Thoracic aorta (tissue), 2 donors: ENCODE measurements at regions not wholly inside any gene's neighbourhood (a gene's known extent, or its start where the extent isn't known, plus 50 kb on each side); places are given as distances from the start of the nearest gene placed in this dataset.

ENCODE experiments used
- ATAC-seq: fragments of 150-250 bp; one replicate; pipeline ENCODE4 v1.8.0; 2017; ENCODE audit warnings: low read depth; ENCODE audit not compliant: insufficient number of reproducible peaks, low FRiP score
- DNase-seq: peaks from one replicate; pipeline ENCODE4 v3.0.0-alpha.2; 2020; ENCODE audit warnings: low spot score
- H3K27ac ChIP-seq, 2 donors: fragments of 200-600 bp; sonication (generic); 1 replicate in 1 of 2; 2 replicates in 1 of 2; pipeline ENCODE4 v1.5.1; 2016; ENCODE audit warnings: mild to moderate bottlenecking in 2 of 2, moderate library complexity in 2 of 2
- H3K27me3 ChIP-seq: fragments of 200-600 bp; sonication (generic); replicated peaks from 2 replicates; pipeline ENCODE4 v1.6.0; 2016; ENCODE audit warnings: mild to moderate bottlenecking; ENCODE audit not compliant: insufficient read depth
- H3K36me3 ChIP-seq: fragments of 200-600 bp; sonication (generic); one replicate; pipeline ENCODE4 v1.5.1; 2016
- H3K4me1 ChIP-seq, 2 donors: fragments of 200-600 bp; sonication (generic); 1 replicate in 1 of 2; 2 replicates in 1 of 2; pipeline versions ENCODE4 v1.5.1 to v1.6.0; 2016; ENCODE audit warnings: low read depth in 2 of 2, mild to moderate bottlenecking in 1 of 2; ENCODE audit not compliant: control insufficient read depth in 1 of 2
- H3K4me3 ChIP-seq: fragments of 200-600 bp; sonication (generic); 2 replicates; pipeline ENCODE4 v1.5.1; 2016; ENCODE audit warnings: mild to moderate bottlenecking
- H3K9me3 ChIP-seq: fragments of 200-600 bp; sonication (generic); 2 replicates; pipeline ENCODE4 v1.5.1; 2016
- TF ChIP-seq, protein P1 (sequence below): fragments of 200-600 bp; sonication (generic); IDR thresholded peaks from one replicate; pipeline ENCODE4 v1.5.1; 2019; ENCODE audit warnings: antibody characterized with exemption

DNA sequence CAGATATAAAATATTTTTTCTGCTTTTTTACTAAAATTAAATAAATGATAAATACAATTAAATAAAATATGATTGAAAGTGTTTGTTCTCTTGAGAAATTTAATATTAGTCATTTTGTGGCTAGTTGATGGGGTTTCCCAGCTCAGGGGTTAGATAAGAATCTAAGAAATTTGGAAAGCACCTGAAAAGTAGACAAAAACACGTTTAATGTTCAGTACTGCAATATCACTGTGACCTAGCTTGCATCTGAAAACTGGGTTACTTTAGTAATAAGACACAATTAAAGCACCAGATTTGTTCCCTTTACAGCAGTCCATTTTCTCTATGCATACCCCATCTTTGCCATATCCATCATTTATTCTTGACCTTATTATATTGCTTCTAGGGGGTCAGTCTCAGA is 1454.8 kb upstream of the SPRY2 start:
- H3K4me1 ChIP-seq = no peaks in the 10 kb centered on the region
- DNase-seq (no peak), ATAC-seq (no peak)
- TF ChIP-seq, protein P1, sequence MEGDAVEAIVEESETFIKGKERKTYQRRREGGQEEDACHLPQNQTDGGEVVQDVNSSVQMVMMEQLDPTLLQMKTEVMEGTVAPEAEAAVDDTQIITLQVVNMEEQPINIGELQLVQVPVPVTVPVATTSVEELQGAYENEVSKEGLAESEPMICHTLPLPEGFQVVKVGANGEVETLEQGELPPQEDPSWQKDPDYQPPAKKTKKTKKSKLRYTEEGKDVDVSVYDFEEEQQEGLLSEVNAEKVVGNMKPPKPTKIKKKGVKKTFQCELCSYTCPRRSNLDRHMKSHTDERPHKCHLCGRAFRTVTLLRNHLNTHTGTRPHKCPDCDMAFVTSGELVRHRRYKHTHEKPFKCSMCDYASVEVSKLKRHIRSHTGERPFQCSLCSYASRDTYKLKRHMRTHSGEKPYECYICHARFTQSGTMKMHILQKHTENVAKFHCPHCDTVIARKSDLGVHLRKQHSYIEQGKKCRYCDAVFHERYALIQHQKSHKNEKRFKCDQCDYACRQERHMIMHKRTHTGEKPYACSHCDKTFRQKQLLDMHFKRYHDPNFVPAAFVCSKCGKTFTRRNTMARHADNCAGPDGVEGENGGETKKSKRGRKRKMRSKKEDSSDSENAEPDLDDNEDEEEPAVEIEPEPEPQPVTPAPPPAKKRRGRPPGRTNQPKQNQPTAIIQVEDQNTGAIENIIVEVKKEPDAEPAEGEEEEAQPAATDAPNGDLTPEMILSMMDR = no peak
- H3K27ac ChIP-seq = no peak overlapping the region
- no peaks in the 10 kb centered on the region for H3K9me3 ChIP-seq
- no peaks in the 10 kb centered on the region for H3K36me3 ChIP-seq
- no peak overlapping the region for H3K4me3 ChIP-seq
- no peaks in the 10 kb centered on the region for H3K27me3 ChIP-seq

DNA sequence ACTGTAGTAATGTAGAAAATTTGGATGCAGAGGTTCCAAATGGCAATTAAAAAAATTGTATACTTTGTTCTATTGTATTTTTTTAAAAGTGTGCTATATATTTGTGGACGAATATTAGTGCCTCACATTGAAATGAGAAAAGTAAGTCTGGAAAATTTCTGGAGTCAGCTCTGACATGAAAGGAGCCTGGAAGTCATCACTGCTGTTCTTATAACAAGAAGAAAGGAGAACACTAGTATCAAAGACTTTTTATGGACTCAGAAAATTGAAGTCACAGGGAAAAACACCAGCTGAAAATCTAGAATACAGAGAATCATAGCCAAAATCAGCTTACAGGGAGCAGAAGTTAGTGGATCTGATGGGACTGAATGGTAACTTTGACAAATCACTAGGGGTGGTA is 1450.7 kb upstream of the SPRY2 start:
- H3K27me3 ChIP-seq = no peaks in the 10 kb centered on the region
- H3K36me3 ChIP-seq = no peaks in the 10 kb centered on the region
- no peaks in the 10 kb centered on the region for H3K9me3 ChIP-seq
- TF ChIP-seq, protein P1 = no peak
- no peak overlapping the region for H3K27ac ChIP-seq
- no peak overlapping the region for H3K4me3 ChIP-seq
- DNase-seq (no peak), ATAC-seq (no peak)
- H3K4me1 ChIP-seq = no peaks in the 10 kb centered on the region

DNA sequence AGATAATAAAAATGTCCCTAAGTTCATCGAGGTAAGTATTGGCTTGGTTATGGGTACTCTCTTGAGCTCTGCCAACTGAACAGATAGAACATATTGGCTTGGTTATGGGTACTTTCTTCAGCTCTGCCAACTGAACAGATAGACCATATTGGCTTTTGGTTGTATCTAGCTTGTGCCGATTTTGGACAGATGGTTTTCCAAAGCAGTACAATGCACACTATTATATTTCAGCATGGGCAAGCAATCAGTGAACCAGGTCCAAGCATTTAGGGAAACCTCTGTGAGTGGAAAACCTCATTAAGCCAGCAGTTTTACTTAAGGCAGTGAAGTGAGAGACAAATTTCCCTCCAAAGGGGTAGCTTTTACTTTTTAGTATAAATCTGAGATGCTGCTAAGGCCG is 1440.5 kb upstream of the SPRY2 start:
- TF ChIP-seq, protein P1 = no peak
- Histone ChIP-seq H3K27ac (no peak overlapping the region), H3K4me1 (no peaks in the 10 kb centered on the region), H3K4me3 (no peak overlapping the region), H3K9me3 (no peaks in the 10 kb centered on the region), H3K27me3 (no peaks in the 10 kb centered on the region), H3K36me3 (no peaks in the 10 kb centered on the region)
- DNase-seq = no peak
- no peak for ATAC-seq

DNA sequence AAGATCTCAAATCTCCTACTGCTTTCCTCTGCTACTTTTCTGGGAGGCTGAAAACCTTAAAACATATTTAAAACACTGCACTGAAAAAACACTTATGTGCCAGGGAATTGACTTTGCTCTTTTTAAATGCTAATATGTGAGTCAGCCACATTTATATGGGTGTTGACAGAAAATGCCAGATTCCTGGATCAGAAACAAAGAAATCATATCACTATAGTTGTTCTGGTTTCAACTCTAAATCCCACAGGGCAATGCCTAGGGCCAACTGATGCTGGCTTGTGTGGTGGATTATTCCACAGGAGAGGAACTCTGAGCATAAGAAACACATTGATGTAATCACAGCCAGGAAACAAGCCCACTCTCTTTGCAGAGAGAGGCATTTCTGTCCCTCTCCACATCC is 1439.0 kb upstream of the SPRY2 start:
- ATAC-seq (no peak), DNase-seq (no peak)

DNA sequence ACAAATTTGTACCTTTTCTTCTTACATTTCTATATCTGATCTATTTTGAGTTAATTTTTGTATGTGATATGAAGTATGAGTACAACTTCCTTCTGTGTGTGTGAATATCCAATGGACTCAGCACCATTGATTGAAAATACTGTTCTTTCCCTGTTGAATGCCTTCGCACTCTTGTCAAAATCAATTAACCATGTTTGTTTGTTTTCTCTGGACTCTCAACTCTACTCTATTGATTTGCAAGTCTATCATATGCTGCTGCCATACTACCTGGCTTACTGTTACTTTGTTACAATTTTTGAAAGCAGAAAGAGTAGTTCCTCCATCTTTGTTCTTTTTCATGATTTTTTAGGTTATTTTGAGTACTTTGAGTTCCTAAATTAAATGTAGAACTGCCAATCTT is 1437.4 kb upstream of the SPRY2 start:
- ATAC-seq (no peak), DNase-seq (no peak)
- Histone ChIP-seq H3K27me3 (no peaks in the 10 kb centered on the region), H3K4me3 (no peak overlapping the region), H3K9me3 (no peaks in the 10 kb centered on the region), H3K4me1 (no peaks in the 10 kb centered on the region), H3K36me3 (no peaks in the 10 kb centered on the region), H3K27ac (no peak overlapping the region)
- TF ChIP-seq, protein P1 = no peak

More for the DNA sequence above, 1439.0 kb upstream of the SPRY2 start:
- Histone ChIP-seq H3K4me3 (no peak overlapping the region), H3K27ac (no peak overlapping the region), H3K27me3 (no peaks in the 10 kb centered on the region), H3K4me1 (no peaks in the 10 kb centered on the region), H3K9me3 (no peaks in the 10 kb centered on the region), H3K36me3 (no peaks in the 10 kb centered on the region)
- TF ChIP-seq, protein P1 = no peak
